Ishikawa (cell line): ENCODE measurements at regions not wholly inside any gene's neighbourhood (a gene's known extent, or its start where the extent isn't known, plus 50 kb on each side); places are given as distances from the start of the nearest gene placed in this dataset.
A peak's percentile ranks its signal among the peaks of the same experiment; 100 is the strongest.

Experiments used
- CEBPB ChIP-seq: IDR thresholded peaks from 2 replicates; pipeline ENCODE4 v1.6.1; 2012
- CREB1 ChIP-seq: IDR thresholded peaks from 2 replicates; pipeline ENCODE4 v1.6.1; 2012; ENCODE audit warnings: low read depth
- EGR1 ChIP-seq: IDR thresholded peaks from 2 replicates; pipeline ENCODE4 v1.6.1; 2012
- EP300 ChIP-seq: IDR thresholded peaks from 2 replicates; pipeline ENCODE4 v1.6.1; 2012; ENCODE audit warnings: borderline replicate concordance
- FOXM1 ChIP-seq: IDR thresholded peaks from 2 replicates; pipeline ENCODE4 v1.6.1; 2012; ENCODE audit warnings: low read depth, borderline replicate concordance
- MAX ChIP-seq: IDR thresholded peaks from 2 replicates; pipeline ENCODE4 v1.6.1; 2012
- NFIC ChIP-seq: IDR thresholded peaks from 2 replicates; pipeline ENCODE4 v1.6.1; 2012
- RAD21 ChIP-seq: IDR thresholded peaks from 2 replicates; pipeline ENCODE4 v1.6.1; 2012; ENCODE audit warnings: low read depth
- REST ChIP-seq: IDR thresholded peaks from 2 replicates; pipeline ENCODE4 v1.6.1; 2012; ENCODE audit warnings: low read depth, mild to moderate bottlenecking
- TAF1 ChIP-seq: IDR thresholded peaks from 2 replicates; pipeline ENCODE4 v1.6.1; 2012; ENCODE audit warnings: low read depth, mild to moderate bottlenecking
- TCF12 ChIP-seq: IDR thresholded peaks from 2 replicates; pipeline ENCODE4 v1.6.1; 2012; ENCODE audit warnings: low read depth
- TEAD4 ChIP-seq: IDR thresholded peaks from 2 replicates; pipeline ENCODE4 v1.6.1; 2012
- USF1 ChIP-seq: IDR thresholded peaks from 2 replicates; pipeline ENCODE4 v1.6.1; 2012
- YY1 ChIP-seq: IDR thresholded peaks from 2 replicates; pipeline ENCODE4 v1.6.1; 2012; ENCODE audit warnings: low read depth
- ZBTB7A ChIP-seq: IDR thresholded peaks from 2 replicates; pipeline ENCODE4 v1.6.1; 2012; ENCODE audit warnings: low read depth

- TF ChIP-seq CREB1: no peak
Observed at GRCh38 chr4:57443308-57443707, 333.1 kb upstream of the IGFBP7 start.

GRCh38 chr4:57442831-57443291, 332.7 kb upstream of the IGFBP7 start:
- no peak for TF ChIP-seq ZBTB7A
- peak; percentile 80 for TF ChIP-seq RAD21

GRCh38 chr4:57442241-57442640, 332.1 kb upstream of the IGFBP7 start:
- no peak for TF ChIP-seq RAD21
- no peak for TF ChIP-seq MAX
- no peak for TF ChIP-seq TEAD4
- TF ChIP-seq USF1: no peak
- TF ChIP-seq YY1: no peak

- TF ChIP-seq REST (peak; percentile 62), USF1 (no peak)
Observed at GRCh38 chr4:57437649-57438048, 327.5 kb upstream of the IGFBP7 start.

- TF ChIP-seq MAX: no peak
- no peak for TF ChIP-seq CREB1
- TF ChIP-seq EP300: no peak
Observed at GRCh38 chr4:57435300-57435699, 325.1 kb upstream of the IGFBP7 start.

GRCh38 chr4:57430726-57431125, 320.5 kb upstream of the IGFBP7 start:
- TF ChIP-seq CREB1: no peak
- no peak for TF ChIP-seq NFIC
- TF ChIP-seq TCF12: no peak
- no peak for TF ChIP-seq CEBPB
- TF ChIP-seq TAF1: no peak
- TF ChIP-seq RAD21: no peak
- TF ChIP-seq EP300: no peak
- no peak for TF ChIP-seq USF1
- TF ChIP-seq TEAD4: no peak
- TF ChIP-seq ZBTB7A: no peak
- TF ChIP-seq EGR1: no peak
- no peak for TF ChIP-seq FOXM1
- no peak for TF ChIP-seq MAX

GRCh38 chr4:57426779-57427395, 316.7 kb upstream of the IGFBP7 start:
- TF ChIP-seq YY1 (no peak), RAD21 (peak; percentile 84)

- no peak for TF ChIP-seq ZBTB7A
- TF ChIP-seq REST: no peak
- no peak for TF ChIP-seq FOXM1
- TF ChIP-seq EGR1: no peak
- TF ChIP-seq MAX: no peak
- no peak for TF ChIP-seq USF1
- no peak for TF ChIP-seq EP300
- no peak for TF ChIP-seq RAD21
- no peak for TF ChIP-seq NFIC
- no peak for TF ChIP-seq TEAD4
Observed at GRCh38 chr4:57425610-57426009, 315.4 kb upstream of the IGFBP7 start.
